Small intestine (tissue), 7 donors: ENCODE measurements at regions not wholly inside any gene's neighbourhood (a gene's known extent, or its start where the extent isn't known, plus 50 kb on each side); places are given as distances from the start of the nearest gene placed in this dataset.

Experiments used
- DNase-seq, 2 donors: peaks; one replicate each; pipeline versions ENCODE4 v3.0.0 to v3.0.0-alpha.2; 2013
- FAIRE-seq: peaks from 2 replicates; lab custom pipeline; 2012; peaks lifted over from hg19 to GRCh38; lab: Jason Lieb, UNC
- H3K27ac ChIP-seq, 3 donors: one replicate each; pipeline ENCODE4 v1.5.1; 2013; ENCODE audit warnings: low read length in 2 of 3, mild to moderate bottlenecking in 2 of 3, control low read depth in 1 of 3, inconsistent platforms in 1 of 3, low read depth in 1 of 3, moderate library complexity in 1 of 3
- H3K27me3 ChIP-seq, 3 donors: one replicate each; pipeline ENCODE4 v1.6.1; 2013; ENCODE audit warnings: low read length in 3 of 3, inconsistent platforms in 1 of 3; ENCODE audit not compliant: control insufficient read depth in 3 of 3, insufficient read depth in 3 of 3
- H3K36me3 ChIP-seq, 3 donors: one replicate each; pipeline ENCODE4 v1.6.1; 2013; ENCODE audit warnings: low read length in 3 of 3, inconsistent platforms in 1 of 3, low read depth in 1 of 3, mild to moderate bottlenecking in 1 of 3, moderate library complexity in 1 of 3; ENCODE audit not compliant: control insufficient read depth in 3 of 3, insufficient read depth in 2 of 3
- H3K4me1 ChIP-seq, 3 donors: one replicate each; pipeline ENCODE4 v1.6.1; 2013; ENCODE audit warnings: low read length in 2 of 3, inconsistent platforms in 1 of 3, low read depth in 1 of 3, mild to moderate bottlenecking in 1 of 3, moderate library complexity in 1 of 3; ENCODE audit not compliant: control insufficient read depth in 3 of 3, insufficient read depth in 2 of 3
- H3K4me3 ChIP-seq, 3 donors: one replicate each; pipeline ENCODE4 v1.5.1; 2013; ENCODE audit warnings: low read length in 3 of 3, control low read depth in 1 of 3, inconsistent platforms in 1 of 3, low read depth in 1 of 3, mild to moderate bottlenecking in 1 of 3, moderate library complexity in 1 of 3
- H3K9me3 ChIP-seq, 2 donors: one replicate each; pipeline ENCODE4 v1.6.1; 2013; ENCODE audit warnings: low read depth in 1 of 2, low read length in 1 of 2; ENCODE audit not compliant: control insufficient read depth in 2 of 2, insufficient read depth in 1 of 2
- WGBS, 3 donors: extraction: QIAGEN DNeasy Blood & Tissue Kit; methylation state at CpG; one replicate each; pipeline ENCODE4 v1.1.7; 2013; 5-methylcytosine and 5-hydroxymethylcytosine counted together
- donor health status: healthy with polysubstance abuse.
- donor health status: control.
- donor health status: control.
- donor health status: Bipolar disorder and iron deficiency.
- donor health status: healthy.

DNA sequence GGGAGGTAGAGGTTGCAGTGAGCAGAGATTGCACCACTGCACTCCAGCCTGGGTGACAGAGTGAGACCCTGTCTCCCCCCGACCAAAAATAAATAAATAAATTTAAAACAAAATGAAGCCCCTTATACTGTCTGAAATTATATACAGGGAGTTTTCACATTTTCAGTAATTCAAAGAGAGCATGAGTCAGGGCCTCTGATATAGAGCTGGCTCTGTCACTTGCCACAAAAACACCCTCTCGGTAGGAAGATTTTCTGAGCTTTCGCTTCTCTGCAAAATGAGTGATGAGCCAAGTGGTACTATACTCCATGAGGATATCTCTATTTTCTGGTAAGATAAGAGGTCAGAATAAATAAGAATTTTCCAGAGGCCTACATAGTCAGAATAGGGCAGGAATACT is 462.9 kb downstream of the COG6 start:
- WGBS, 3 donors: 94 to 96% (median 96%) methylated on average over 3 of the region's 3 CpGs

GRCh38 chr13:40119852-40120251 is 464.4 kb downstream of the COG6 start:
- Histone ChIP-seq H3K36me3 (no peaks in the 10 kb centered on the region), H3K4me3 (no peak overlapping the region), H3K27ac (no peak overlapping the region), H3K9me3 (peaks cover 0 to 4% of the 10 kb centered on the region in 2 donors), H3K27me3 (no peaks in the 10 kb centered on the region), H3K4me1 (peaks cover 0 to 14% (median 7%) of the 10 kb centered on the region in 3 donors)
- WGBS, 3 donors: 82 to 100% (median 89%) methylated on average over 1 of the region's 1 CpG
- DNase-seq (no peak), FAIRE-seq (no peak)

More for the DNA sequence above, 462.9 kb downstream of the COG6 start:
- H3K27me3 ChIP-seq: no peaks in the 10 kb centered on the region
- H3K9me3 ChIP-seq: peaks cover 0 to 4% of the 10 kb centered on the region in 2 donors
- no peaks in the 10 kb centered on the region for H3K36me3 ChIP-seq
- no peak overlapping the region for H3K27ac ChIP-seq
- peaks cover 0 to 14% (median 7%) of the 10 kb centered on the region in 3 donors for H3K4me1 ChIP-seq
- H3K4me3 ChIP-seq: no peak overlapping the region
- DNase-seq: no peak
- no peak for FAIRE-seq

- H3K27ac ChIP-seq: no peak overlapping the region
- H3K9me3 ChIP-seq: peaks cover 0 to 4% of the 10 kb centered on the region in 2 donors
- DNase-seq (no peak), FAIRE-seq (no peak)
- H3K27me3 ChIP-seq: no peaks in the 10 kb centered on the region
- WGBS, 3 donors: 83 to 97% (median 94%) methylated on average over 1 of the region's 1 CpG
- H3K36me3 ChIP-seq: no peaks in the 10 kb centered on the region
- H3K4me3 ChIP-seq: no peak overlapping the region
- peaks cover 0 to 11% (median 7%) of the 10 kb centered on the region in 3 donors for H3K4me1 ChIP-seq
Measured at GRCh38 chr13:40120288-40120687, 464.8 kb downstream of the COG6 start.

DNA sequence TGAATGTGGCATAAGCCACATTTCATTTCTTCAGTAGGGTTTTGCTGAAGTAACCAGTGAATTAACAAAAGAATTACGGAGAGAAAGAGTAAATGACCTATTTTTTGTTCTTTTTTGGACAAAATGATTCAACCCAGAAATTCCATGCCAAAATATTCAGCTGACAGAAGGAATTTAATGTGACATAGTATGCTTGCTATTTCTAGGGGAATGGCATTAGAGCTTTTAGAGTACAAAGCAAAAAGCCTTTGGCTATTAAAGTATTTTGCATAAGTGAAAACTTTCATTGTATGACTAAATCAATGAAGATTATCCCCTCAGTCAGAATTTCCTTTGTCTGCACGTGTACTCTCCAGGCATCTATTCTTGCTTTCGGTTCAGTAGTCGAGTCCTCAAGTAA is 465.3 kb downstream of the COG6 start:
- FAIRE-seq: no peak

GRCh38 chr13:40121722-40122121 is 466.3 kb downstream of the COG6 start:
- H3K27me3 ChIP-seq: no peaks in the 10 kb centered on the region
- peaks cover 0 to 4% of the 10 kb centered on the region in 2 donors for H3K9me3 ChIP-seq
- H3K4me3 ChIP-seq: no peak overlapping the region
- no peaks in the 10 kb centered on the region for H3K36me3 ChIP-seq
- WGBS, 3 donors: 75 to 78% (median 77%) methylated on average over 2 of the region's 2 CpGs
- H3K27ac ChIP-seq: no peak overlapping the region
- DNase-seq (no peak), FAIRE-seq (no peak)
- H3K4me1 ChIP-seq: no peaks in the 10 kb centered on the region

More for the DNA sequence above, 465.3 kb downstream of the COG6 start:
- 71 to 85% (median 82%) methylated on average over 3 to 4 of the region's 4 CpGs for WGBS, 3 donors
- H3K36me3 ChIP-seq: no peaks in the 10 kb centered on the region
- no peaks in the 10 kb centered on the region for H3K27me3 ChIP-seq
- DNase-seq: no peak
- H3K4me3 ChIP-seq: no peak overlapping the region
- no peak overlapping the region for H3K27ac ChIP-seq
- peaks cover 0 to 4% of the 10 kb centered on the region in 2 donors for H3K9me3 ChIP-seq
- peaks cover 0 to 6% (median 2%) of the 10 kb centered on the region in 3 donors for H3K4me1 ChIP-seq

- H3K36me3 ChIP-seq: no peaks in the 10 kb centered on the region
- DNase-seq (no peak), FAIRE-seq (no peak)
- WGBS, 3 donors: 87 to 89% (median 88%) methylated on average over 2 of the region's 2 CpGs
- no peaks in the 10 kb centered on the region for H3K27me3 ChIP-seq
- peaks cover 0 to 4% of the 10 kb centered on the region in 2 donors for H3K9me3 ChIP-seq
- H3K4me1 ChIP-seq: no peaks in the 10 kb centered on the region
- no peak overlapping the region for H3K27ac ChIP-seq
- no peak overlapping the region for H3K4me3 ChIP-seq
Measured at GRCh38 chr13:40123962-40124632, 468.6 kb downstream of the COG6 start.

DNA sequence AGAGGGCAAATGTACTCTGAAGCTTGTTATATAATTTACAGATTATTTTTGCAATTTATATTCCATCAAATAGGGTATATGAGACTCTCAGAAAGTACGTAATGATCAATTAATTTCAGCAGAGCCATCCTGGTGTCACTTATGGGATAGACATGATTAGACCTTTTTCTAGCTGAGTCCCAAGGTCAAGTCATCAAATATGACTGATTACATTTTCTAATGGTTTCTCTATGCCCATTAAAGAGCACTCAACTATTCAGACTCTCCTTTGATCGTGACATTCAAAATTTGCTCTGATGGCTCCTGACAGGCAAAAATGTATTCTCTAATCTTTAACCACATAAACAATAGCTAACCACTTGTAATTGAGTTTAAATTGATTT is 469.2 kb downstream of the COG6 start:
- WGBS, 3 donors: 75 to 91% (median 83%) methylated on average over 2 of the region's 2 CpGs
- no peak overlapping the region for H3K27ac ChIP-seq
- H3K9me3 ChIP-seq: peaks cover 0 to 4% of the 10 kb centered on the region in 2 donors
- DNase-seq (no peak), FAIRE-seq (no peak)
- H3K27me3 ChIP-seq: no peaks in the 10 kb centered on the region
- H3K4me1 ChIP-seq: no peaks in the 10 kb centered on the region
- H3K4me3 ChIP-seq: no peak overlapping the region
- no peaks in the 10 kb centered on the region for H3K36me3 ChIP-seq

DNA sequence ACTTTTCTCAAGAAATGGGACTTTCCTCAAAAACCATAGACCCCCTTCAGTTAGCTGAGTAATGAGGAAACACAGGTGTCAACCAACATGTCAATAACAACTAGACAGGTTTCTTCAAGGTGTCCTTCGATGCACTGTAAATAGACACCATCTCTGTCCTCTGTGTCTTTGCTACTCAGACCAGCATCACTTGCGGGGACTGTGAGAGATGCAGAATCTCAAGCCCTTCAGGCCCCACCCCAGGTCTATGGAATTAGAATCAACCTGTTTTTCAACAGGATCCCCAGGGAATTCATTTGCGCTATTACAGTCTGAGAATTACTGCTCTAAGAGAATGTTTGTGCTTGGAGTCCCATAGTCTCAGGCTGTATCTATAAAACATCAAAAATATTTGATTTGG is 469.9 kb downstream of the COG6 start:
- no peaks in the 10 kb centered on the region for H3K36me3 ChIP-seq
- DNase-seq: no peak
- no peak overlapping the region for H3K27ac ChIP-seq
- H3K27me3 ChIP-seq: no peaks in the 10 kb centered on the region
- no peak for FAIRE-seq
- H3K4me1 ChIP-seq: no peaks in the 10 kb centered on the region
- no peak overlapping the region for H3K4me3 ChIP-seq
- WGBS, 3 donors: 92 to 93% (median 93%) methylated on average over 3 of the region's 3 CpGs
- no peaks in the 10 kb centered on the region for H3K9me3 ChIP-seq
